ENCODE measurements at regions not wholly inside any gene's neighbourhood (a gene's known extent, or its start where the extent isn't known, plus 50 kb on each side); places are given as distances from the start of the nearest gene placed in this dataset.
A peak's percentile ranks its signal among the peaks of the same experiment; 100 is the strongest.

DNA sequence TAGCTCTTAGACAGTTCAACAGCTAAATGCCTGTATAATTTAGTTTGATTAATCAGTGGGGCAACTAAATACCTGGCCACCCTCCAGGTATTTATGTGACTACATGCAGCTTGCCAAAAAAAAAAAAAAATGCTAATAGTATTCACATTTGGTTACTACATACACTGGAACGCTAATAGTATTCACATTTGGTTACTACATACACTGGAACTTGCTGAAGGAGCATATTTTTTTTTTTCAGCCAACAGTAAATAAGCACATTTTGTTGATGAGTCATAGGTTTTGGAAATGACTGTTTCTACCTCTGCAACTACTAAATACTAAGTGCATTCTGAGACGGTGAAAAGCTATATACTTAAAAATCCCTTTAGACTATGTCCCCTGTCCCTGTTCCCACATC, 1172.3 kb downstream of the LRFN5 start:
- no peaks in the 10 kb centered on the region for H3K27me3 ChIP-seq (ENCODE audit: control insufficient read depth in 2 of 2, insufficient read depth in 2 of 2, low read length in 2 of 2)
- no peaks in the 10 kb centered on the region for H3K9me1 ChIP-seq (replicated peaks; ENCODE audit: control insufficient read depth, extremely low read depth, insufficient read depth, low read length)
- FAIRE-seq (no peak), DNase-seq (ENCODE audit: low read depth, low spot score) (no peak)
- TF ChIP-seq MYC (IDR thresholded peaks at IDR 0.05; ENCODE audit: low read depth, low read length) (no peak), JUN (IDR thresholded peaks at IDR 0.05; ENCODE audit: borderline replicate concordance, insufficient read depth, insufficient read length, low read depth) (peak; percentile 4)
- no peaks in the 10 kb centered on the region for H3K36me3 ChIP-seq (ENCODE audit: control insufficient read depth in 2 of 2, extremely low read depth in 1 of 2, insufficient read depth in 2 of 2, low read length in 2 of 2)
- BruUV-seq (replicated peaks): no TSS peak
- H2AFZ ChIP-seq (ENCODE audit: low read depth, low read length): no peak overlapping the region
- no peaks in the 10 kb centered on the region for H3K4me1 ChIP-seq (ENCODE audit: control insufficient read depth, extremely low read depth, insufficient read depth, low read length)
- H3K27ac ChIP-seq (ENCODE audit: insufficient read depth, low read depth, low read length): no peak overlapping the region
- H3K79me2 ChIP-seq (ENCODE audit: control insufficient read depth, insufficient read depth, low read length): no peaks in the 10 kb centered on the region
- ChIA-PET POLR2A (no interaction called here), CTCF (no interaction called here)
- intact Hi-C loops (cut with micrococcal nuclease) (no loop called here), dilution Hi-C loops (cut with MboI; ENCODE audit: extremely low pct_ligation_motif_present, low sequenced_read_pairs) (no loop called here)
- no peak overlapping the region for H3K9ac ChIP-seq (replicated peaks; ENCODE audit: extremely low read depth, insufficient read depth, low read length)
- H3K4me3 ChIP-seq (replicated peaks in 1 of 3; ENCODE audit: insufficient read depth in 1 of 3, low read depth in 1 of 3, low read length in 3 of 3): no peak overlapping the region
- H3K9me3 ChIP-seq (replicated peaks; ENCODE audit: control insufficient read depth, insufficient read depth, low read length): no peaks in the 10 kb centered on the region
- H4K20me1 ChIP-seq (replicated peaks; ENCODE audit: control insufficient read depth, extremely low read depth, insufficient read depth, low read length): no peaks in the 10 kb centered on the region
- H3K4me2 ChIP-seq (ENCODE audit: insufficient read depth, low read length): no peak overlapping the region

DNA sequence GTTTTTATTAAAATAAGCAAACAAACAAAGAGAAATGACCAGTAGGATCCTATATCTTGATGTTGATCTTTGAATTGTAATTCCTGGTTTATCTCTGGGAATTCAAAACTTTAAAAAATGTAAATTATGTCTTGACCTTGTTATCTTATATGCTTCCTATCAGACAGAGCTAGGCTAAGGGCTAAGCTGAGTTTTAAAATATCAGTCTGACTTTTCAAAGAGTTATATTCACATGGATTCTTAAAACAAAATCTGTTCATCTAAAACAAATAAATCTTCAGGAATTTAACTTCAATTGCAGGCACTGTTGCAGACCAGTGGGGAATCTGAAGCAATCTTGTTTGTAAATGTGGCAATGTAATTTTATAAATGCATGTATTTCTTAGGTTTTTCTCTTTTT, 1144.1 kb downstream of the LRFN5 start:
- H3K9me1 ChIP-seq (replicated peaks; ENCODE audit: control insufficient read depth, extremely low read depth, insufficient read depth, low read length): no peaks in the 10 kb centered on the region
- intact Hi-C loops (cut with micrococcal nuclease): no loop called here
- H3K9me3 ChIP-seq (replicated peaks; ENCODE audit: control insufficient read depth, insufficient read depth, low read length): no peaks in the 10 kb centered on the region
- no peak overlapping the region for H3K4me2 ChIP-seq (ENCODE audit: insufficient read depth, low read length)
- CTCF ChIA-PET: no interaction called here
- BruUV-seq (replicated peaks): no TSS peak
- dilution Hi-C loops (cut with MboI; ENCODE audit: extremely low pct_ligation_motif_present, low sequenced_read_pairs): no loop called here
- H3K79me2 ChIP-seq (ENCODE audit: control insufficient read depth, insufficient read depth, low read length): no peaks in the 10 kb centered on the region
- H3K4me1 ChIP-seq (ENCODE audit: control insufficient read depth, extremely low read depth, insufficient read depth, low read length): no peaks in the 10 kb centered on the region
- H3K27ac ChIP-seq (ENCODE audit: insufficient read depth, low read depth, low read length): no peak overlapping the region
- H3K4me3 ChIP-seq (replicated peaks in 1 of 3; ENCODE audit: insufficient read depth in 1 of 3, low read depth in 1 of 3, low read length in 3 of 3): no peak overlapping the region
- FAIRE-seq (no peak), DNase-seq (ENCODE audit: low read depth, low spot score) (no peak)
- H3K9ac ChIP-seq (replicated peaks; ENCODE audit: extremely low read depth, insufficient read depth, low read length): no peak overlapping the region
- POLR2A ChIA-PET: no interaction called here
- H4K20me1 ChIP-seq (replicated peaks; ENCODE audit: control insufficient read depth, extremely low read depth, insufficient read depth, low read length): no peaks in the 10 kb centered on the region
- H3K27me3 ChIP-seq (ENCODE audit: control insufficient read depth in 2 of 2, insufficient read depth in 2 of 2, low read length in 2 of 2): no peaks in the 10 kb centered on the region
- H3K36me3 ChIP-seq (ENCODE audit: control insufficient read depth in 2 of 2, extremely low read depth in 1 of 2, insufficient read depth in 2 of 2, low read length in 2 of 2): no peaks in the 10 kb centered on the region
- no peak overlapping the region for H2AFZ ChIP-seq (ENCODE audit: low read depth, low read length)
- no peak for TF ChIP-seq POLR2A (IDR thresholded peaks at IDR 0.05; ENCODE audit: low read depth, low read length)
- no peak for TF ChIP-seq MYC (IDR thresholded peaks at IDR 0.05; ENCODE audit: low read depth, low read length)

Data from endothelial cell of umbilical vein (primary cell).